HG03469 (cell line): ENCODE measurements at regions not wholly inside any gene's neighbourhood (a gene's known extent, or its start where the extent isn't known, plus 50 kb on each side); places are given as distances from the start of the nearest gene placed in this dataset.
A peak's percentile ranks its signal among the peaks of the same experiment; 100 is the strongest.
"Not testable (repeated sequence)": the region's sequence is repeated elsewhere in the genome, so short reads cannot be mapped to it uniquely, and the experiment has no call there.

ENCODE experiments used
- ATAC-seq: cut with Tn5 transposase; IDR thresholded peaks from one replicate; pipeline ENCODE4 v1.9.1; 2021; ENCODE audit warnings: mild to moderate bottlenecking, moderate library complexity, moderate number of reproducible peaks; ENCODE audit not compliant: unreplicated experiment

- ATAC-seq: no peak
Observed at GRCh38 chr22:22345781-22346180, 101.2 kb downstream of the VPREB1 start.

- ATAC-seq: no peak
Observed at GRCh38 chr22:22346401-22347107, 102.0 kb downstream of the VPREB1 start.

- ATAC-seq: no peak
Observed at GRCh38 chr22:22348127-22348814, 103.7 kb downstream of the VPREB1 start.

- no peak for ATAC-seq
Observed at GRCh38 chr22:22348815-22349454, 104.3 kb downstream of the VPREB1 start.

- no peak for ATAC-seq
Observed at GRCh38 chr22:22349455-22349836, 104.9 kb downstream of the VPREB1 start.

- ATAC-seq: no peak
Observed at GRCh38 chr22:22351366-22351765, 106.8 kb downstream of the VPREB1 start.

- ATAC-seq: no peak
Observed at GRCh38 chr22:22352371-22352999, 107.9 kb downstream of the VPREB1 start.

GRCh38 chr22:22355096-22355834 lies 110.7 kb downstream of the VPREB1 start:
- ATAC-seq: no peak

- ATAC-seq: peak; percentile 34
Observed at GRCh38 chr22:22357024-22357883, 112.7 kb downstream of the VPREB1 start.

GRCh38 chr22:22358152-22358551 lies 113.6 kb downstream of the VPREB1 start:
- ATAC-seq: no peak

- no peak for ATAC-seq
Observed at GRCh38 chr22:22358686-22359085, 114.1 kb downstream of the VPREB1 start.

- ATAC-seq: no peak
Observed at GRCh38 chr22:22359465-22359864, 114.9 kb downstream of the VPREB1 start.

GRCh38 chr22:22360014-22360413 lies 115.4 kb downstream of the VPREB1 start:
- no peak for ATAC-seq

GRCh38 chr22:22362311-22362710 lies 117.7 kb downstream of the VPREB1 start:
- no peak for ATAC-seq

- no peak for ATAC-seq
Observed at GRCh38 chr22:22362936-22363335, 118.3 kb downstream of the VPREB1 start.

- no peak for ATAC-seq
Observed at GRCh38 chr22:22364207-22364606, 119.6 kb downstream of the VPREB1 start.

GRCh38 chr22:22366537-22366936 lies 122.0 kb downstream of the VPREB1 start:
- no peak for ATAC-seq

GRCh38 chr22:22368516-22368915 lies 123.9 kb downstream of the VPREB1 start:
- no peak for ATAC-seq

GRCh38 chr22:22369219-22369963 lies 124.8 kb downstream of the VPREB1 start:
- ATAC-seq: not testable (repeated sequence)
